Thoracic aorta (tissue), 2 donors: ENCODE measurements at regions not wholly inside any gene's neighbourhood (a gene's known extent, or its start where the extent isn't known, plus 50 kb on each side); places are given as distances from the start of the nearest gene placed in this dataset.
A peak's percentile ranks its signal among the peaks of the same experiment; 100 is the strongest.

ENCODE experiments used
- ATAC-seq: fragments of 150-250 bp; one replicate; pipeline ENCODE4 v1.8.0; 2017; ENCODE audit warnings: low read depth; ENCODE audit not compliant: insufficient number of reproducible peaks, low FRiP score
- DNase-seq: peaks from one replicate; pipeline ENCODE4 v3.0.0-alpha.2; 2020; ENCODE audit warnings: low spot score
- H3K27ac ChIP-seq, 2 donors: fragments of 200-600 bp; sonication (generic); 1 replicate in 1 of 2; 2 replicates in 1 of 2; pipeline ENCODE4 v1.5.1; 2016; ENCODE audit warnings: mild to moderate bottlenecking in 2 of 2, moderate library complexity in 2 of 2
- H3K27me3 ChIP-seq: fragments of 200-600 bp; sonication (generic); replicated peaks from 2 replicates; pipeline ENCODE4 v1.6.0; 2016; ENCODE audit warnings: mild to moderate bottlenecking; ENCODE audit not compliant: insufficient read depth
- H3K36me3 ChIP-seq: fragments of 200-600 bp; sonication (generic); one replicate; pipeline ENCODE4 v1.5.1; 2016
- H3K4me1 ChIP-seq, 2 donors: fragments of 200-600 bp; sonication (generic); 1 replicate in 1 of 2; 2 replicates in 1 of 2; pipeline versions ENCODE4 v1.5.1 to v1.6.0; 2016; ENCODE audit warnings: low read depth in 2 of 2, mild to moderate bottlenecking in 1 of 2; ENCODE audit not compliant: control insufficient read depth in 1 of 2
- H3K4me3 ChIP-seq: fragments of 200-600 bp; sonication (generic); 2 replicates; pipeline ENCODE4 v1.5.1; 2016; ENCODE audit warnings: mild to moderate bottlenecking
- H3K9me3 ChIP-seq: fragments of 200-600 bp; sonication (generic); 2 replicates; pipeline ENCODE4 v1.5.1; 2016
- CTCF ChIP-seq: fragments of 200-600 bp; sonication (generic); IDR thresholded peaks from one replicate; pipeline ENCODE4 v1.5.1; 2019; ENCODE audit warnings: antibody characterized with exemption

GRCh38 chrX:5051831-5052491 is 1176.7 kb downstream of the NLGN4X start:
- H3K9me3 ChIP-seq: no peaks in the 10 kb centered on the region
- peak; percentile 94 for ATAC-seq
- peak; percentile 37 for DNase-seq
- peak overlapping the region; percentile 89 to 93 for H3K27ac ChIP-seq
- H3K4me1 ChIP-seq: peaks cover 0 to 5% of the 10 kb centered on the region in 2 donors
- no peaks in the 10 kb centered on the region for H3K36me3 ChIP-seq
- TF ChIP-seq CTCF: no peak
- peak overlapping the region; percentile 46 for H3K4me3 ChIP-seq
- no peaks in the 10 kb centered on the region for H3K27me3 ChIP-seq

GRCh38 chrX:5042563-5042962 is 1186.1 kb downstream of the NLGN4X start:
- Histone ChIP-seq H3K27ac (no peak overlapping the region), H3K4me3 (no peak overlapping the region), H3K4me1 (no peaks in the 10 kb centered on the region), H3K36me3 (no peaks in the 10 kb centered on the region), H3K27me3 (no peaks in the 10 kb centered on the region), H3K9me3 (no peaks in the 10 kb centered on the region)
- ATAC-seq (no peak), DNase-seq (no peak)
- TF ChIP-seq CTCF: no peak

- no peak for DNase-seq
- H3K4me1 ChIP-seq: no peaks in the 10 kb centered on the region
- no peaks in the 10 kb centered on the region for H3K27me3 ChIP-seq
- no peaks in the 10 kb centered on the region for H3K9me3 ChIP-seq
- no peak for TF ChIP-seq CTCF
- ATAC-seq: no peak
- H3K4me3 ChIP-seq: no peak overlapping the region
- no peaks in the 10 kb centered on the region for H3K36me3 ChIP-seq
- no peak overlapping the region for H3K27ac ChIP-seq
These were observed 1196.9 kb downstream of the NLGN4X start for GRCh38 chrX:5031792-5032191.

- Histone ChIP-seq H3K36me3 (no peaks in the 10 kb centered on the region), H3K4me1 (no peaks in the 10 kb centered on the region), H3K4me3 (no peak overlapping the region), H3K27ac (no peak overlapping the region), H3K9me3 (no peaks in the 10 kb centered on the region), H3K27me3 (no peaks in the 10 kb centered on the region)
- ATAC-seq (no peak), DNase-seq (no peak)
- TF ChIP-seq CTCF: no peak
These were observed 1213.2 kb downstream of the NLGN4X start for GRCh38 chrX:5015451-5015850.

- Histone ChIP-seq H3K36me3 (no peaks in the 10 kb centered on the region), H3K4me3 (no peak overlapping the region), H3K27ac (no peak overlapping the region), H3K27me3 (no peaks in the 10 kb centered on the region), H3K9me3 (no peaks in the 10 kb centered on the region), H3K4me1 (no peaks in the 10 kb centered on the region)
- ATAC-seq (no peak), DNase-seq (no peak)
- no peak for TF ChIP-seq CTCF
These were observed 1233.8 kb downstream of the NLGN4X start for GRCh38 chrX:4994855-4995254.
